Esophagus squamous epithelium (tissue), 4 donors: ENCODE measurements at regions not wholly inside any gene's neighbourhood (a gene's known extent, or its start where the extent isn't known, plus 50 kb on each side); places are given as distances from the start of the nearest gene placed in this dataset.

Experiments
- CTCF ChIP-seq, 6 experiments: fragments of 450-650 bp in 4 of 6; fragments of 200-600 bp in 2 of 6; sonication (generic) in 2 of 6; IDR thresholded peaks; one replicate each; pipeline ENCODE4 v1.5.1; 2016 to 2019; ENCODE audit warnings: antibody characterized with exemption in 6 of 6, mild to moderate bottlenecking in 4 of 6, moderate library complexity in 4 of 6
- POLR2A ChIP-seq, 4 donors: fragments of 450-650 bp; IDR thresholded peaks; one replicate each; pipeline ENCODE4 v1.6.1; 2017; ENCODE audit warnings: antibody characterized with exemption in 4 of 4, mild to moderate bottlenecking in 4 of 4, moderate library complexity in 3 of 4

- TF ChIP-seq CTCF (IDR thresholded peaks at IDR 0.05) (no peak), POLR2A (IDR thresholded peaks at IDR 0.05) (no peak)
These were observed 399.2 kb downstream of the TENT5A start for GRCh38 chr6:81353262-81353661.
